ENCODE measurements at regions not wholly inside any gene's neighbourhood (a gene's known extent, or its start where the extent isn't known, plus 50 kb on each side); places are given as distances from the start of the nearest gene placed in this dataset.

DNA sequence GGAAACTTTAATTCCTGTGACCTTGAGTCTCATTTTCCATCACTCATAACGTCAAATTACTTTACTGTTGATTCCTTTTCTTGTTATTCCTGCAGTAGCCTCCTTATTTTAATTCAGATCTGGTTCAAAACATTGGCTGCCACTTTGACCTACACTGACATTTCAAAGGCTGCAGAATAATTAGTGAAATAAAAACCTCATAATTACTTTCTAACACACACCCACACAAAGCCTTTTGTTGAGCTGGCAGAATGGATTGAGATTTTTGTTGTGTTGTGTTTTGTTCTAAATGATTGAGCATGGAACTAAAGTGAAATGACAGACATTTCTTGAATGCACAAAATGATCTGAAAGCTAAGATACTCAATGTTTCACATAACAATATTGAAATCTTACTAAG is 507.5 kb upstream of the STXBP6 start (continued):
- no peak for TF ChIP-seq FOXA3 (CRISPR knock-in tag; conservative IDR thresholded peaks at IDR 0.05 in 1 of 2, IDR thresholded peaks at IDR 0.05 in 1 of 2)
- TF ChIP-seq ELF1 (tag; IDR thresholded peaks at IDR 0.05), result no peak
- TF ChIP-seq, protein P1, sequence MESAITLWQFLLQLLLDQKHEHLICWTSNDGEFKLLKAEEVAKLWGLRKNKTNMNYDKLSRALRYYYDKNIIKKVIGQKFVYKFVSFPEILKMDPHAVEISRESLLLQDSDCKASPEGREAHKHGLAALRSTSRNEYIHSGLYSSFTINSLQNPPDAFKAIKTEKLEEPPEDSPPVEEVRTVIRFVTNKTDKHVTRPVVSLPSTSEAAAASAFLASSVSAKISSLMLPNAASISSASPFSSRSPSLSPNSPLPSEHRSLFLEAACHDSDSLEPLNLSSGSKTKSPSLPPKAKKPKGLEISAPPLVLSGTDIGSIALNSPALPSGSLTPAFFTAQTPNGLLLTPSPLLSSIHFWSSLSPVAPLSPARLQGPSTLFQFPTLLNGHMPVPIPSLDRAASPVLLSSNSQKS (CRISPR knock-in tag; IDR thresholded peaks at IDR 0.05), result no peak
- TF ChIP-seq HDAC2 (IDR thresholded peaks at IDR 0.05), result no peak
- no peak for TF ChIP-seq KDM4B (IDR thresholded peaks at IDR 0.05; ENCODE audit: borderline replicate concordance in 2 of 2, low read depth in 1 of 2)
- no peak for TF ChIP-seq ZNF589 (CRISPR knock-in tag; IDR thresholded peaks at IDR 0.05; ENCODE audit: low read depth)

DNA sequence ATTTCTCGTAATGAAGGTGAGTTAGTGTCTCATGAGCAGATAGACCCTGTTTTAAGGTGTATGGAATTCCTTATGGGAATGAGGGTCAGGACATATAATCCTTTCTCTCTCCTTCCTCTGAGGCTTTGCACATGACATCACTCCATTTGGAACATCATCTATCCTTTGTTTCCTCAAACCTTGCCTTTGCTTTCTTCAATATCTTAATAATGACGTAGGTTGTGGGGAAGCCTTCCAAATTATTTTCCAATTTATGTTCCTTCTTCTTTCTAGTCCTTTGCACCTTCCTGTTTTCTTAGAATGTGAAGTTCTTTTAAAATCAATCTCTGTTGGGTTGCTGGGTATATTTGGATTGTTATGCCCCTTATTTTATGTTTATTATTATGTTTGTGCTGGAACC is 502.9 kb upstream of the STXBP6 start:
- intact Hi-C loops (cut with micrococcal nuclease) (no loop called here), in situ Hi-C loops (cut with MboI) (no loop called here)
- Histone ChIP-seq H2AFZ (ENCODE audit: low read depth, low read length) (no peak overlapping the region), H3K9ac (ENCODE audit: insufficient read depth in 1 of 2, low read depth in 2 of 2, low read length in 2 of 2) (no peak overlapping the region), H3K4me2 (ENCODE audit: insufficient read depth, low read length) (no peak overlapping the region), H3K27ac (ENCODE audit: extremely low read depth, low read depth, low read length) (no peak overlapping the region), H3K27me3 (ENCODE audit: control insufficient read depth in 2 of 2, insufficient read depth in 2 of 2, low read length in 2 of 2) (no peaks in the 10 kb centered on the region), H3K9me1 (ENCODE audit: control insufficient read depth, insufficient read depth, low read length) (no peaks in the 10 kb centered on the region), H3K4me3 (no peak overlapping the region), H3K79me2 (ENCODE audit: control insufficient read depth, insufficient read depth, low read length) (no peaks in the 10 kb centered on the region), H4K20me1 (replicated peaks; ENCODE audit: control insufficient read depth, insufficient read depth, low read length) (no peaks in the 10 kb centered on the region), H3K36me3 (ENCODE audit: control insufficient read depth, insufficient read depth, low read length) (no peaks in the 10 kb centered on the region), H3K9me3 (replicated peaks; ENCODE audit: control insufficient read depth, insufficient read depth, low read depth, low read length) (no peaks in the 10 kb centered on the region), H3K4me1 (replicated peaks in 1 of 2; ENCODE audit: control insufficient read depth in 2 of 2, insufficient read depth in 2 of 2, low read length in 2 of 2) (no peaks in the 10 kb centered on the region)
- CTCF ChIA-PET (ENCODE audit: low intra/inter-chr PET ratio), result no interaction called here
- POLR2A ChIA-PET, result no interaction called here
- no peak for ATAC-seq
- no TSS peak for BruUV-seq (replicated peaks)
- no peak for DNase-seq (ENCODE audit: extremely low read depth in 1 of 4, low spot score in 3 of 4)
- FAIRE-seq, result no peak
- 0% methylated on average over 2 of the region's 2 CpGs for WGBS (ENCODE audit: insufficient coverage, low coverage, missing lambda C conversion rate)
- TF ChIP-seq ZC3H8 (IDR thresholded peaks at IDR 0.05) (no peak), CREBBP (IDR thresholded peaks at IDR 0.05; ENCODE audit: low read depth, low read length) (no peak), DIDO1 (tag; IDR thresholded peaks at IDR 0.05; ENCODE audit: low read depth) (no peak), BCL6 (CRISPR knock-in tag; IDR thresholded peaks at IDR 0.05) (no peak), MTA1 (IDR thresholded peaks at IDR 0.05; ENCODE audit: borderline replicate concordance) (no peak), ZNF75A (CRISPR knock-in tag; IDR thresholded peaks at IDR 0.05) (no peak), TOE1 (IDR thresholded peaks at IDR 0.05; ENCODE audit: borderline replicate concordance) (no peak), TOE1 (CRISPR knock-in tag; IDR thresholded peaks at IDR 0.05; ENCODE audit: borderline replicate concordance, low read depth) (no peak)
- TF ChIP-seq, protein P2, sequence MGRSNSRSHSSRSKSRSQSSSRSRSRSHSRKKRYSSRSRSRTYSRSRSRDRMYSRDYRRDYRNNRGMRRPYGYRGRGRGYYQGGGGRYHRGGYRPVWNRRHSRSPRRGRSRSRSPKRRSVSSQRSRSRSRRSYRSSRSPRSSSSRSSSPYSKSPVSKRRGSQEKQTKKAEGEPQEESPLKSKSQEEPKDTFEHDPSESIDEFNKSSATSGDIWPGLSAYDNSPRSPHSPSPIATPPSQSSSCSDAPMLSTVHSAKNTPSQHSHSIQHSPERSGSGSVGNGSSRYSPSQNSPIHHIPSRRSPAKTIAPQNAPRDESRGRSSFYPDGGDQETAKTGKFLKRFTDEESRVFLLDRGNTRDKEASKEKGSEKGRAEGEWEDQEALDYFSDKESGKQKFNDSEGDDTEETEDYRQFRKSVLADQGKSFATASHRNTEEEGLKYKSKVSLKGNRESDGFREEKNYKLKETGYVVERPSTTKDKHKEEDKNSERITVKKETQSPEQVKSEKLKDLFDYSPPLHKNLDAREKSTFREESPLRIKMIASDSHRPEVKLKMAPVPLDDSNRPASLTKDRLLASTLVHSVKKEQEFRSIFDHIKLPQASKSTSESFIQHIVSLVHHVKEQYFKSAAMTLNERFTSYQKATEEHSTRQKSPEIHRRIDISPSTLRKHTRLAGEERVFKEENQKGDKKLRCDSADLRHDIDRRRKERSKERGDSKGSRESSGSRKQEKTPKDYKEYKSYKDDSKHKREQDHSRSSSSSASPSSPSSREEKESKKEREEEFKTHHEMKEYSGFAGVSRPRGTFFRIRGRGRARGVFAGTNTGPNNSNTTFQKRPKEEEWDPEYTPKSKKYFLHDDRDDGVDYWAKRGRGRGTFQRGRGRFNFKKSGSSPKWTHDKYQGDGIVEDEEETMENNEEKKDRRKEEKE (IDR thresholded peaks at IDR 0.05; ENCODE audit: borderline replicate concordance in 1 of 2, control insufficient read depth in 1 of 2, low read depth in 2 of 2, low read length in 1 of 2), result no peak
- TF ChIP-seq, protein P3, sequence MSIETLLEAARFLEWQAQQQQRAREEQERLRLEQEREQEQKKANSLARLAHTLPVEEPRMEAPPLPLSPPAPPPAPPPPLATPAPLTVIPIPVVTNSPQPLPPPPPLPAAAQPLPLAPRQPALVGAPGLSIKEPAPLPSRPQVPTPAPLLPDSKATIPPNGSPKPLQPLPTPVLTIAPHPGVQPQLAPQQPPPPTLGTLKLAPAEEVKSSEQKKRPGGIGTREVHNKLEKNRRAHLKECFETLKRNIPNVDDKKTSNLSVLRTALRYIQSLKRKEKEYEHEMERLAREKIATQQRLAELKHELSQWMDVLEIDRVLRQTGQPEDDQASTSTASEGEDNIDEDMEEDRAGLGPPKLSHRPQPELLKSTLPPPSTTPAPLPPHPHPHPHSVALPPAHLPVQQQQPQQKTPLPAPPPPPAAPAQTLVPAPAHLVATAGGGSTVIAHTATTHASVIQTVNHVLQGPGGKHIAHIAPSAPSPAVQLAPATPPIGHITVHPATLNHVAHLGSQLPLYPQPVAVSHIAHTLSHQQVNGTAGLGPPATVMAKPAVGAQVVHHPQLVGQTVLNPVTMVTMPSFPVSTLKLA (conservative IDR thresholded peaks at IDR 0.05), result no peak

Data from K562 (cell line).